Type B pancreatic cell (in vitro differentiated cells): ENCODE measurements at regions not wholly inside any gene's neighbourhood (a gene's known extent, or its start where the extent isn't known, plus 50 kb on each side); places are given as distances from the start of the nearest gene placed in this dataset.
"Not testable (repeated sequence)": the region's sequence is repeated elsewhere in the genome, so short reads cannot be mapped to it uniquely, and the experiment has no call there.

Experiments used
- DNase-seq: peaks from one replicate; pipeline ENCODE4 v3.0.0; 2021; ENCODE audit warnings: mixed read lengths; ENCODE audit not compliant: unreplicated experiment; ENCODE audit errors: extremely low spot score
- H3K27ac Mint-ChIP-seq: 2 replicates; pipeline ENCODE4 v1.8.0; 2021; ENCODE audit warnings: mild to moderate bottlenecking, mixed read lengths
- H3K27me3 Mint-ChIP-seq: 2 replicates; pipeline ENCODE4 v1.8.0; 2021; ENCODE audit warnings: mixed read lengths
- H3K36me3 Mint-ChIP-seq: 2 replicates; pipeline ENCODE4 v1.8.0; 2021; ENCODE audit warnings: mixed read lengths
- H3K4me1 Mint-ChIP-seq: one replicate; pipeline ENCODE4 v1.8.0; 2021; ENCODE audit warnings: mixed read lengths; ENCODE audit not compliant: unreplicated experiment
- H3K4me3 Mint-ChIP-seq: 2 replicates; pipeline ENCODE4 v1.8.0; 2021; ENCODE audit warnings: mild to moderate bottlenecking, mixed read lengths
- H3K9me3 Mint-ChIP-seq: 2 replicates; pipeline ENCODE4 v1.8.0; 2021; ENCODE audit warnings: mixed read lengths
- CTCF ChIP-seq: fragments of 200-600 bp; sonication (generic); conservative IDR thresholded peaks from 2 replicates; pipeline ENCODE4 v1.5.0; 2021; ENCODE audit warnings: antibody characterized with exemption, mild to moderate bottlenecking

GRCh38 chr12:76178452-76178851 is 94.0 kb upstream of the NAP1L1 start:
- Mint-ChIP-seq H3K27me3 (peaks cover 3% of the 10 kb centered on the region), H3K4me3 (no peak overlapping the region), H3K9me3 (no peaks in the 10 kb centered on the region), H3K27ac (no peak overlapping the region), H3K36me3 (no peaks in the 10 kb centered on the region), H3K4me1 (no peaks in the 10 kb centered on the region)
- TF ChIP-seq CTCF: no peak
- DNase-seq: no peak

- no peak for DNase-seq
- H3K27ac Mint-ChIP-seq: no peak overlapping the region
- no peak for TF ChIP-seq CTCF
- H3K4me1 Mint-ChIP-seq: no peaks in the 10 kb centered on the region
- H3K4me3 Mint-ChIP-seq: no peak overlapping the region
- no peaks in the 10 kb centered on the region for H3K36me3 Mint-ChIP-seq
- no peaks in the 10 kb centered on the region for H3K9me3 Mint-ChIP-seq
- H3K27me3 Mint-ChIP-seq: peaks cover 3% of the 10 kb centered on the region
Observed at GRCh38 chr12:76177821-76178220, 93.3 kb upstream of the NAP1L1 start.

GRCh38 chr12:76176940-76177339 is 92.5 kb upstream of the NAP1L1 start:
- Mint-ChIP-seq H3K9me3 (no peaks in the 10 kb centered on the region), H3K27ac (no peak overlapping the region), H3K4me1 (no peaks in the 10 kb centered on the region), H3K4me3 (no peak overlapping the region), H3K36me3 (no peaks in the 10 kb centered on the region), H3K27me3 (no peaks in the 10 kb centered on the region)
- DNase-seq: no peak
- TF ChIP-seq CTCF: no peak

GRCh38 chr12:76175946-76176345 is 91.5 kb upstream of the NAP1L1 start:
- not testable (repeated sequence) for H3K27ac Mint-ChIP-seq, H3K27me3 Mint-ChIP-seq, H3K4me3 Mint-ChIP-seq, H3K4me1 Mint-ChIP-seq, DNase-seq, H3K9me3 Mint-ChIP-seq, H3K36me3 Mint-ChIP-seq

GRCh38 chr12:76173756-76174155 is 89.3 kb upstream of the NAP1L1 start:
- Mint-ChIP-seq H3K27me3 (peaks cover 8% of the 10 kb centered on the region), H3K36me3 (no peaks in the 10 kb centered on the region), H3K4me1 (no peaks in the 10 kb centered on the region), H3K9me3 (no peaks in the 10 kb centered on the region), H3K27ac (no peak overlapping the region), H3K4me3 (no peak overlapping the region)
- TF ChIP-seq CTCF: no peak
- no peak for DNase-seq

GRCh38 chr12:76158518-76159321 is 74.2 kb upstream of the NAP1L1 start:
- Mint-ChIP-seq H3K4me3 (no peak overlapping the region), H3K36me3 (no peaks in the 10 kb centered on the region), H3K27me3 (no peaks in the 10 kb centered on the region), H3K4me1 (peaks cover 3% of the 10 kb centered on the region), H3K27ac (no peak overlapping the region), H3K9me3 (no peaks in the 10 kb centered on the region)
- TF ChIP-seq CTCF: peak; percentile 80
- no peak for DNase-seq
